HepG2 (cell line): ENCODE measurements at regions not wholly inside any gene's neighbourhood (a gene's known extent, or its start where the extent isn't known, plus 50 kb on each side); places are given as distances from the start of the nearest gene placed in this dataset.

Experiments used
- ATAC-seq: fragments of 200-7000 bp; cut with Tn5 transposase; 3 replicates; pipeline ENCODE4 v1.9.1; 2020; ENCODE audit warnings: mild to moderate bottlenecking, moderate library complexity
- BruUV-seq: library from RNA; stranded (reverse); fragments of 400-500 nt; replicated peaks from 2 replicates; lab custom pipeline; 2021; lab: Mats Ljungman, UMichigan
- CTCF ChIA-PET: fragments of 300-600 bp; formaldehyde crosslinking; extraction: SDS; loops from one replicate; lab custom pipeline; 2021; ENCODE audit warnings: low total read pairs, inconsistent platforms, low intra/inter-chr PET ratio; lab: Yijun Ruan, JAX
- POLR2A ChIA-PET: fragments of 350-600 bp; sonication (Branson Sonifier 250); formaldehyde crosslinking; loops from one replicate; lab custom pipeline; 2020; ENCODE audit warnings: antibody characterized with exemption, inconsistent platforms; lab: Yijun Ruan, JAX
- DNase-seq: peaks from one replicate; pipeline ENCODE4 v3.0.0-alpha.2; 2015; ENCODE audit warnings: low spot score
- FAIRE-seq: peaks from 3 replicates; lab custom pipeline; 2011; peaks lifted over from hg19 to GRCh38; lab: Jason Lieb, UNC
- H2AFZ ChIP-seq: one replicate; pipeline ENCODE4 v1.6.1; 2011; ENCODE audit warnings: low read length, inconsistent platforms
- H3K27ac ChIP-seq: fragments of 300-600 bp; 3 replicates; pipeline ENCODE4 v1.8.0; 2011; ENCODE audit warnings: mixed run types, mild to moderate bottlenecking, mixed read lengths, low read length, inconsistent platforms; ENCODE audit not compliant: insufficient read depth; ENCODE audit errors: extremely low read length
- H3K27me3 ChIP-seq, 2 experiments: fragments of 200-600 bp in 1 of 2; 2 replicates in 1 of 2; 3 replicates in 1 of 2; pipeline versions ENCODE4 v1.6.0 to v1.8.0; 2011; ENCODE audit warnings: low read length in 2 of 2, mild to moderate bottlenecking in 2 of 2, moderate library complexity in 2 of 2, inconsistent platforms in 1 of 2; ENCODE audit not compliant: insufficient read depth in 2 of 2, control insufficient read depth in 1 of 2
- H3K36me3 ChIP-seq, 2 experiments: fragments of 200-600 bp in 1 of 2; replicated peaks in 1 of 2; 2 replicates in 1 of 2; 3 replicates in 1 of 2; pipeline versions ENCODE4 v1.5.1 to v1.8.0; 2011; ENCODE audit warnings: low read length in 2 of 2, inconsistent platforms in 1 of 2; ENCODE audit not compliant: insufficient read depth in 2 of 2, control insufficient read depth in 1 of 2
- H3K4me1 ChIP-seq: 2 replicates; pipeline ENCODE4 v1.5.1; 2012; ENCODE audit warnings: low read length, inconsistent platforms; ENCODE audit not compliant: insufficient read depth
- H3K4me2 ChIP-seq: 2 replicates; pipeline ENCODE4 v1.6.0; 2011; ENCODE audit warnings: low read depth, low read length, inconsistent platforms
- H3K4me3 ChIP-seq, 3 experiments: fragments of 200-600 bp in 1 of 3; sonication (generic), shearing (Covaris generic) in 1 of 3; replicated peaks in 1 of 3; 2 replicates each; pipeline ENCODE4 v1.5.1; 2011 to 2016; ENCODE audit warnings: low read length in 3 of 3, inconsistent platforms in 2 of 3, low read depth in 2 of 3, mild to moderate bottlenecking in 2 of 3, control low read depth in 1 of 3, mixed read lengths in 1 of 3; ENCODE audit not compliant: insufficient read depth in 1 of 3
- H3K79me2 ChIP-seq: one replicate; pipeline ENCODE4 v1.6.1; 2011; ENCODE audit warnings: low read length, inconsistent platforms; ENCODE audit not compliant: insufficient read depth
- H3K9ac ChIP-seq: 2 replicates; pipeline ENCODE4 v1.6.0; 2011; ENCODE audit warnings: mild to moderate bottlenecking, low read depth, low read length, inconsistent platforms; ENCODE audit not compliant: insufficient read depth
- H3K9me3 ChIP-seq: 2 replicates; pipeline ENCODE4 v1.5.1; 2012; ENCODE audit warnings: mild to moderate bottlenecking, low read length
- H4K20me1 ChIP-seq: 2 replicates; pipeline ENCODE4 v1.6.0; 2011; ENCODE audit warnings: inconsistent platforms, mild to moderate bottlenecking, low read length, moderate library complexity; ENCODE audit not compliant: insufficient read depth
- BCL6 ChIP-seq: IDR thresholded peaks from 2 replicates; pipeline ENCODE4 v1.6.1; 2016; ENCODE audit warnings: missing genetic modification reagents, missing compliant biosample characterization
- HIVEP1 ChIP-seq: sonication (generic); formaldehyde crosslinking; IDR thresholded peaks from 2 replicates; pipeline ENCODE4 v1.4.0; 2020; ENCODE audit warnings: mild to moderate bottlenecking, missing genetic modification reagents
- NFIC ChIP-seq: IDR thresholded peaks from 2 replicates; pipeline ENCODE4 v1.6.1; 2012; ENCODE audit warnings: mild to moderate bottlenecking, low read length, inconsistent platforms
- NPAS2 ChIP-seq: sonication (generic); formaldehyde crosslinking; IDR thresholded peaks from 2 replicates; pipeline ENCODE4 v1.8.0; 2022; ENCODE audit warnings: mild to moderate bottlenecking, missing genetic modification reagents, borderline replicate concordance
- POLR2AphosphoS5 ChIP-seq: IDR thresholded peaks from 2 replicates; pipeline ENCODE4 v1.6.1; 2012; ENCODE audit warnings: low read depth, low read length
- PRPF4 ChIP-seq: fragments of 200-400 bp; formaldehyde crosslinking; IDR thresholded peaks from 2 replicates; pipeline ENCODE4 v1.6.1; 2016; ENCODE audit warnings: low read length, low read depth; ENCODE audit not compliant: poor library complexity, severe bottlenecking
- SIN3A ChIP-seq: IDR thresholded peaks from 2 replicates; pipeline ENCODE4 v1.6.1; 2011; ENCODE audit warnings: low read depth, mild to moderate bottlenecking, control low read depth, low read length, borderline replicate concordance
- ZNF256 ChIP-seq: sonication (generic); formaldehyde crosslinking; conservative IDR thresholded peaks from 2 replicates; pipeline ENCODE4 v1.4.0; 2020; ENCODE audit warnings: missing genetic modification reagents
- ZNF34 ChIP-seq: sonication (generic); formaldehyde crosslinking; IDR thresholded peaks from 2 replicates; pipeline ENCODE4 v1.4.0; 2020; ENCODE audit warnings: mild to moderate bottlenecking, missing genetic modification reagents, borderline replicate concordance
- ZNF431 ChIP-seq: sonication (generic); formaldehyde crosslinking; IDR thresholded peaks from 2 replicates; pipeline ENCODE4 v1.9.0; 2022; ENCODE audit warnings: missing genetic modification reagents, low read depth, mild to moderate bottlenecking, borderline replicate concordance
- ZSCAN20 ChIP-seq: sonication (generic); formaldehyde crosslinking; IDR thresholded peaks from 2 replicates; pipeline ENCODE4 v1.4.0; 2020; ENCODE audit warnings: missing genetic modification reagents, mild to moderate bottlenecking, borderline replicate concordance
- WGBS: methylation state at CpG from one replicate; pipeline ENCODE4 v1.1.6; 2017; ENCODE audit warnings: low lambda C conversion rate; 5-methylcytosine and 5-hydroxymethylcytosine counted together
- in situ Hi-C: cut with HindIII; loops from 2 replicates; pipeline ENCODE4 v1.10.0; 2017; ENCODE audit warnings: low pct_unique_long_range_greater_than_20kb; ENCODE audit not compliant: extremely low pct_ligation_motif_present
- intact Hi-C: fragments of 100-400 bp; cut with micrococcal nuclease; formaldehyde crosslinking; loops from one replicate; pipeline ENCODE4 v1.10.0; 2022; ENCODE audit not compliant: unreplicated experiment
- TF ChIP-seq, protein P1 (sequence below): IDR thresholded peaks from 2 replicates; pipeline ENCODE4 v1.6.1; 2016
- TF ChIP-seq, protein P2 (sequence below): conservative IDR thresholded peaks from 2 replicates; pipeline ENCODE4 v1.6.1; 2018; ENCODE audit warnings: missing genetic modification reagents
- TF ChIP-seq, protein P3 (sequence below): IDR thresholded peaks from 2 replicates; pipeline ENCODE4 v1.6.1; 2016; ENCODE audit warnings: low read depth, missing genetic modification reagents, missing compliant biosample characterization

DNA sequence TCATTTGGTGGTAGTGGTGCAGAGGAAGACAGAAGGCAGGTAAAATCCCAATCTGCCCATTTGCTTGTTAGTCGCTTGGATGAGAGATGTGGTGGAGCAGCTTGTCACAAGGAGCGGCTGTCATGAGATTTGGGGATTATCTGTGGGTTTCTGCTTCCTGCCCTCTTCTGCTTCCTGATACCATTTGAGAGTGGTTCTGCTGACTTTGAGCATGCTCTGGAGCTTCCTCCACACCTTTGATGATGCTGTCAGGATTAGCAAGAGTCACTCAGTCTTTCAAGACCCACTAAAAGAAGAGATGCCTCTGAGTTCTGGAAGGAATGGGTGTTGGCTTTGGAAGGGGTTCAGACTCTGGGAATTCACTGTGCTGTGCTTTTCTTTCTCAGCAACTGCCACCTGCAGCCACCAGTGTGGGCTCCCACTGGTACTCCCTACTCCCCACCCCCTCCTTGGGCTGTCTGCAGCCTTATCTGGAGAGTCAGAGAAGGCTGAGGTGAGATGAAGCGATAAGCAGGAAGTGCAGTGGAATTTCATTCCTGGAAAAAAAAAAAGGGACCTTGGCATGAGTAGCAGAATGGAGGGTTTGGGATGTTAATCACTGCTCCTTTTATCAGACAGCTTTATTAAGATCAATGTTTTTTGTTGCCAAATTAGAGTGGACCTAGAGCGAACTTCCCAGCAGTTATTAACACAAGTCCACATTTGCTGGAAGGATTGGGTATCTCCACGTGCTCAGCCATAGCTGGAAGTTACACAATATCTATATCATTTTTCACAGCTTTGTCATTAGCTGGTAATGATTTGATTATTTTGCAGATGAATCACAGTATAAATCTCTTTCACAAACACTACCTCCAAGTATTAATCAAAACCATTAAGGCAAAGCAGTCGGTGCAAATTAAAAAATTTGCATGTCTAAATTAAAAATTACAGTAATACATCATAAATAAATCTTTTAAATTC is 233.0 kb upstream of the SATB1 start (continued):
- TF ChIP-seq ZNF431 (CRISPR knock-in tag), result no peak

DNA sequence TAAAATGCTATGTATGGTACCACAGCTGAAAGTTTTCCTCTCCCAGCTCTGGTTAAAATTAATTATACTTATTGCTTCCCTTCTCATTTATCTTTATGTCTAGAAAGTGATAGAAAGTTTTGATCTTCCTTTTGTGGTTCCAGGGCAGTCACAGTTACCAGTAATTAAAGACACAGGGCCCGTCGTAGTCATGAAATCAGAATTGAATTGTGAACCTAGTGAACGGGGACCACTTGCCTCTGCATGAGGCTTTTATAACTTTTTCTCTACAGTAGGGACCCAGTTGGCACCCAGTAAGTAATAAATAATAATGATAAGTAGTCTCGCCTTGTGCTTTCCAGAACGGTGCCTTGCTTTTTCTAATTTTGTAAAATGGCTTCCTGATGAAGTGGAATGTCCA is 231.7 kb upstream of the SATB1 start:
- Histone ChIP-seq H3K9me3 (no peaks in the 10 kb centered on the region), H3K36me3 (no peaks in the 10 kb centered on the region), H3K79me2 (no peaks in the 10 kb centered on the region), H2AFZ (no peak overlapping the region), H3K27ac (no peak overlapping the region), H3K9ac (no peak overlapping the region), H3K4me2 (no peak overlapping the region), H3K27me3 (no peaks in the 10 kb centered on the region), H3K4me3 (no peak overlapping the region), H4K20me1 (no peaks in the 10 kb centered on the region), H3K4me1 (no peaks in the 10 kb centered on the region)
- no TSS peak for BruUV-seq
- in situ Hi-C loops, result no loop called here
- intact Hi-C loops, result no loop called here
- 2% methylated on average over 5 of the region's 5 CpGs for WGBS
- FAIRE-seq (no peak), DNase-seq (no peak), ATAC-seq (no peak)
- ChIA-PET CTCF (no interaction called here), POLR2A (no interaction called here)
- TF ChIP-seq PRPF4, result no peak
- TF ChIP-seq BCL6 (CRISPR knock-in tag), result no peak
- TF ChIP-seq POLR2AphosphoS5, result no peak
- no peak for TF ChIP-seq SIN3A
- no peak for TF ChIP-seq NFIC
- TF ChIP-seq, protein P1, sequence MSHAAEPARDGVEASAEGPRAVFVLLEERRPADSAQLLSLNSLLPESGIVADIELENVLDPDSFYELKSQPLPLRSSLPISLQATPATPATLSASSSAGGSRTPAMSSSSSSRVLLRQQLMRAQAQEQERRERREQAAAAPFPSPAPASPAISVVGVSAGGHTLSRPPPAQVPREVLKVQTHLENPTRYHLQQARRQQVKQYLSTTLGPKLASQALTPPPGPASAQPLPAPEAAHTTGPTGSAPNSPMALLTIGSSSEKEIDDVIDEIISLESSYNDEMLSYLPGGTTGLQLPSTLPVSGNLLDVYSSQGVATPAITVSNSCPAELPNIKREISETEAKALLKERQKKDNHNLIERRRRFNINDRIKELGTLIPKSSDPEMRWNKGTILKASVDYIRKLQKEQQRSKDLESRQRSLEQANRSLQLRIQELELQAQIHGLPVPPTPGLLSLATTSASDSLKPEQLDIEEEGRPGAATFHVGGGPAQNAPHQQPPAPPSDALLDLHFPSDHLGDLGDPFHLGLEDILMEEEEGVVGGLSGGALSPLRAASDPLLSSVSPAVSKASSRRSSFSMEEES (CRISPR knock-in tag), result no peak
- no peak for TF ChIP-seq ZNF34 (CRISPR knock-in tag)
- TF ChIP-seq HIVEP1 (CRISPR knock-in tag), result no peak
- TF ChIP-seq, protein P2, sequence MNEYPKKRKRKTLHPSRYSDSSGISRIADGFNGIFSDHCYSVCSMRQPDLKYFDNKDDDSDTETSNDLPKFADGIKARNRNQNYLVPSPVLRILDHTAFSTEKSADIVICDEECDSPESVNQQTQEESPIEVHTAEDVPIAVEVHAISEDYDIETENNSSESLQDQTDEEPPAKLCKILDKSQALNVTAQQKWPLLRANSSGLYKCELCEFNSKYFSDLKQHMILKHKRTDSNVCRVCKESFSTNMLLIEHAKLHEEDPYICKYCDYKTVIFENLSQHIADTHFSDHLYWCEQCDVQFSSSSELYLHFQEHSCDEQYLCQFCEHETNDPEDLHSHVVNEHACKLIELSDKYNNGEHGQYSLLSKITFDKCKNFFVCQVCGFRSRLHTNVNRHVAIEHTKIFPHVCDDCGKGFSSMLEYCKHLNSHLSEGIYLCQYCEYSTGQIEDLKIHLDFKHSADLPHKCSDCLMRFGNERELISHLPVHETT (CRISPR knock-in tag), result no peak
- TF ChIP-seq NPAS2 (CRISPR knock-in tag), result no peak
- TF ChIP-seq ZNF256 (CRISPR knock-in tag), result no peak
- no peak for TF ChIP-seq ZSCAN20 (CRISPR knock-in tag)
- TF ChIP-seq, protein P3, sequence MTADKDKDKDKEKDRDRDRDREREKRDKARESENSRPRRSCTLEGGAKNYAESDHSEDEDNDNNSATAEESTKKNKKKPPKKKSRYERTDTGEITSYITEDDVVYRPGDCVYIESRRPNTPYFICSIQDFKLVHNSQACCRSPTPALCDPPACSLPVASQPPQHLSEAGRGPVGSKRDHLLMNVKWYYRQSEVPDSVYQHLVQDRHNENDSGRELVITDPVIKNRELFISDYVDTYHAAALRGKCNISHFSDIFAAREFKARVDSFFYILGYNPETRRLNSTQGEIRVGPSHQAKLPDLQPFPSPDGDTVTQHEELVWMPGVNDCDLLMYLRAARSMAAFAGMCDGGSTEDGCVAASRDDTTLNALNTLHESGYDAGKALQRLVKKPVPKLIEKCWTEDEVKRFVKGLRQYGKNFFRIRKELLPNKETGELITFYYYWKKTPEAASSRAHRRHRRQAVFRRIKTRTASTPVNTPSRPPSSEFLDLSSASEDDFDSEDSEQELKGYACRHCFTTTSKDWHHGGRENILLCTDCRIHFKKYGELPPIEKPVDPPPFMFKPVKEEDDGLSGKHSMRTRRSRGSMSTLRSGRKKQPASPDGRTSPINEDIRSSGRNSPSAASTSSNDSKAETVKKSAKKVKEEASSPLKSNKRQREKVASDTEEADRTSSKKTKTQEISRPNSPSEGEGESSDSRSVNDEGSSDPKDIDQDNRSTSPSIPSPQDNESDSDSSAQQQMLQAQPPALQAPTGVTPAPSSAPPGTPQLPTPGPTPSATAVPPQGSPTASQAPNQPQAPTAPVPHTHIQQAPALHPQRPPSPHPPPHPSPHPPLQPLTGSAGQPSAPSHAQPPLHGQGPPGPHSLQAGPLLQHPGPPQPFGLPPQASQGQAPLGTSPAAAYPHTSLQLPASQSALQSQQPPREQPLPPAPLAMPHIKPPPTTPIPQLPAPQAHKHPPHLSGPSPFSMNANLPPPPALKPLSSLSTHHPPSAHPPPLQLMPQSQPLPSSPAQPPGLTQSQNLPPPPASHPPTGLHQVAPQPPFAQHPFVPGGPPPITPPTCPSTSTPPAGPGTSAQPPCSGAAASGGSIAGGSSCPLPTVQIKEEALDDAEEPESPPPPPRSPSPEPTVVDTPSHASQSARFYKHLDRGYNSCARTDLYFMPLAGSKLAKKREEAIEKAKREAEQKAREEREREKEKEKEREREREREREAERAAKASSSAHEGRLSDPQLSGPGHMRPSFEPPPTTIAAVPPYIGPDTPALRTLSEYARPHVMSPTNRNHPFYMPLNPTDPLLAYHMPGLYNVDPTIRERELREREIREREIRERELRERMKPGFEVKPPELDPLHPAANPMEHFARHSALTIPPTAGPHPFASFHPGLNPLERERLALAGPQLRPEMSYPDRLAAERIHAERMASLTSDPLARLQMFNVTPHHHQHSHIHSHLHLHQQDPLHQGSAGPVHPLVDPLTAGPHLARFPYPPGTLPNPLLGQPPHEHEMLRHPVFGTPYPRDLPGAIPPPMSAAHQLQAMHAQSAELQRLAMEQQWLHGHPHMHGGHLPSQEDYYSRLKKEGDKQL, result no peak
